SIG-M5 treated with dmso at 0.1 percent for 504 hours (cell line): ENCODE measurements at regions not wholly inside any gene's neighbourhood (a gene's known extent, or its start where the extent isn't known, plus 50 kb on each side); places are given as distances from the start of the nearest gene placed in this dataset.
A peak's percentile ranks its signal among the peaks of the same experiment; 100 is the strongest.

ENCODE experiments used
- DNase-seq: peaks from one replicate; lab custom pipeline; 2025; ENCODE audit not compliant: unreplicated experiment; lab: John Stamatoyannopoulos, UW

DNA sequence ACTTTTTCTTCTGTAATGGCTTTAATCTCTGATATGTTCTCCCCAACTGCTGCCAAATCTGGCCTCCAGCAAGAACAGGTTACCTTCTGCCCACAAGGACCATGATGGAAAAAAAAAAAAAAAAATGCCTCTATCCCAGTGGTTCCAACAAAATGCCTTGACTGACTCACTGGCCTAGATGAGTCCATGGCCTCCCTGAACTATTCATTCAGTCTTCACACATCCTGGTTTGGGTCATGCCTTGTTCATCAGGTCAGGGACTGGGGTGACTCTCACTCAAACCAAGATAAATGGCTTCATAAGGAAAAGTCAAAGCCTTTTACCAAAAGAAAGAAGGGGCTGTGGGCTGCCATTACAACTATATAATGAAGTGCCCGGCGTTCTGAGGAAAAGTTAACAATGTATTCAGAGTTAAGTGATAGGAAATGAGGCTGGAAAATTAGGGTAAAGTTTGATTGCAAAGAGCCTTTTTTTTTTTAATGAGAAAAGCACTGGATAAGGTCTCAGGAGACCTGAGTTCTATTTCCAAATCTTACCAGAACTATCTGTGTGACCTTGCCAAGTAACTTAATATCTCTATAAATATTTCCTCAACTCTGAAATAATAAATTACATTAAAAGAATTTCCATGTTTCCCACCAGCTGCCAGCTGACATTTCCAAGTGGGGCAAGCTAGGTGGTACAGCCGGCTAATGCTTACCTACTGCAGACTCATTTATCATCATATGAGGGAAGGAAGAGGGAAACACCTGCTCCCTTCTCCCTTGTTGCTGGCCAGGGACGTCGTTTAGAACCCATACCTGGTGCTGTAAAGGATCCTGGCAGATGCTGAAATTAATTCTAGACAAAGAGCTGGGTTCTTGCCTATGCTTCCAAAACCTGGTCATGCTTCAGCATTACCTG lies 380.0 kb upstream of the MARCKS start:
- no peak for DNase-seq

DNA sequence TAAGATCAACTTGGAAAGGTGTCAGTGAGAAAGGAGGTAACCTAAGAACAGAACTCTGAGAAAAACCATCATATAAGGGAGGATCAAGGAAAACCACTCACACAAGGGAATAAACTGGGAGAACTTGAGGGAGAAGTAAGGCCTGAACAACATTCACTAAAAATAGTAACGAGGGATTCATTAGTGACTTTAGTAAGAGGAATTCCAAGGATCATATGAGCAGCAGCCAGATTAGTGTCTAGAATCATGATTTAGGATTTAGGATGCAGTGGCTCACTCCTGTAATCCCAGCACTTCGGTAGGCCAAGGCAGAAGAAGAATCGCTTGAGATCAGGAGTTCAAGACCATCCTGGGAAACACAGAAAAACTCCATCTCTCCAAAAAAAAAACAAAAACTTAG lies 376.5 kb upstream of the MARCKS start:
- DNase-seq, result no peak

DNA sequence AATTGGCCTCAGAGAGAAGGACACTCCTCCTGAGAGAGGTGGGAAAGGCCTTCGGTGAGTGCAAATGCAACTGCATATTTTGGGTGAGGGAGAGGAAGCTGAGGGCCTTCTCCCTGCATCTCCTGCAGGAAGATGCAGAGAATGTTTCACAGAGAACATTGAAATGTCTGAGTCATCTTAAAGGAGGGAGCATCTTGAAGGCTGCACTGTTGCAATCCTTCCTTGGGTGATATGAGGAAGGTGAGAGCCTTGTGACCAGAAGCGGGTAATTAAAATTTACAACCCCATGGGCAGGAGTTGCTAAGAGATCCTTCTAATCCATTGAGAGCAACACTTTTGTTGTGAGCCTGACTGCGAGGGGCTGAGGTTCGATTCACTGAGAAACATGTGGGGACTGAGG lies 375.7 kb upstream of the MARCKS start:
- peak; percentile 39 for DNase-seq

DNA sequence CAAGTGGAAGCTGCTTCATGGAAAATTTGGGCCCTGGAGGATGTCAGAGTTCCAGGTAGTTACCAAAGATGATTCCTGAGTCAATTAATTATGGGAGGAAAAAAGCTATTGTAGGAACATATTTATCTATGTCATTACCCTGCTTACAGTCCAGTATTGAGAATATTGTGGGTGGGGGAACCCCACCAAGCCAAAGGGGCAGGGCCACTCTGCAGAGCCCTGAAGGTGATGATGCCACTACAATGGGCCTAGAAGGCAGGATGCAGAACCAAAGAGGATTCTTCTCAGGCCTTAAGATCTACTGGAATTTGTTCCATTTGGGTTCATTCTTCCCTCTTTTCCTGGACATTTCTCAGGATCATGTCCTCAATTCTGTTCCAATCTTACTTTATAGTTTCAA lies 375.2 kb upstream of the MARCKS start:
- no peak for DNase-seq

DNA sequence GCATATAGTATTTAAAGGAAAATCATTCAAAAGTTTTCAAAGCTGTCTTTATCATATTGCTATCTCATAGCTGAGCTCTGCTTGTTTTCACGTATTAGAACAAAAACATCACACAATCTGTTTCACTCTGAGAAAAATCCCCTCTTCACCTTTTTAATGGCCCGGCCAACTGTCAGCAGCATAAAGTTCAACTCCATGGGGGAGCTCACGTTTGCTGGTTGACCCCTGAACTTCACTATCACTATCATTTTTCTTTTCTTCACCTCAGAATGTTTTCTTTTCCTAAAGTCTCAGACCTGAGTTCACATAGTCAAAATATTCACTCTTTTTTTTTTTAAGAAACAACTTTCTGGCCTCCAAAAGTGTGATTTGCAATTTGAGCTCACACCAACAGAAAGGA lies 374.4 kb upstream of the MARCKS start:
- DNase-seq, result no peak

DNA sequence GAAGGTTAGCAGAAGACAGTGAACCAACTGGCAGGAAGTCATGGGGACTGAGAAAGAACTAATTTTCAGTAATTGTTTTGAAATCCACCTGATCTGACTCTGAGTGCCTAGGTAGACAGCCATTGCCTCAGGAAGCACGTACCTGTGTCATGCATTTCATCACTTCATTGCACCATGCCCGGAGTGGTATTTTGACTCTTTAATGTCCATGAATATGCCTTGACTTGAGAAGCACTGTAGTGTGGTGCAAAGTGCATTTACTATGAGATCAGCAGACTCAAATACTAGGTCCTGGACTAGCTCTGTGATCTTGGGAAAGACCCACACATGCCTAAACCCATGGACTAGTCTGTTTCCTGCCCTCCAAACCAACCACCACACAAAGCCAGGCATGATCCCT lies 370.9 kb upstream of the MARCKS start:
- DNase-seq, result peak; percentile 15

DNA sequence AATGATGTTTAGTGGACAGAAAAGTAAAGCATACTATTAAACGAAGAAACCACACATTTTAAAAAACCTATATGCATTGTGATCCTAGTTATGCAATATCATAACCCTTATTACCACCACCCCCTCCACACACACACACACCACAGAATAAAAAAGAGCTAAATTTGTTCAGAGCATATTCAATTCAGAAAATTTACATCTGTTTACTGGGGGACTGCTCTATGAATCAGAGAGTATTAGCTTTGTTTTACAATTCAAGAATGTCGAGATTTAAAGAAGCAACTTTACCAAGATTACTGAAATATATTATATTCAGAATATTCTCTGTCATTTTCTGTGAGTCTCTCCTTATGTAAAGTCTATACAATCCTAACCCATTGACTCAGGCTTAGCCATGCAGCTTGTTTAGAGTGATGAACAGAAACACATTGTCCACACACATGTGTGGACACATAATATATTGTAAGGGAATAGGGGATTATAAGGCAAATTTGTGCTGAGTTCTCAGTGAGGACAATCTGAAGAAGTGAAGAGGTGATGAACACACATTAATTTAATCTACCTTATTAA lies 369.6 kb upstream of the MARCKS start:
- no peak for DNase-seq

DNA sequence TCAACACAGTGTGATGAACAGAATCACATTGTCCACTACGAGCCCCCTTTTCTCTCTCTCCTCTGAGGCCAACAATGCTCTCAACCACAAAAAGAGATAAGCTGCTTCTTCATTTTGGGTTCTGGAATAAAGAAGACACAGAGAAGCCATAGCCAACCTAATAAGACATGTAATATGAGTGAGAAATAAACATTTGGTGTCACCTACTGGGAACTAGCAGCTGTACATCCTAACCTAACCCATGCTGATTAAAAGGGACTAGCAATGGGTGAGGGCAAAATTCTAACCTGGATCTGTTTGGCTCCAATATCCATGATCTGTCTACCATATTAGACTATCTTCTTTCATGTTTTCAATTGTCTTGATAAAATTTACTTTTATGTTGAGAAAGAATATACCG lies 369.1 kb upstream of the MARCKS start:
- no peak for DNase-seq

DNA sequence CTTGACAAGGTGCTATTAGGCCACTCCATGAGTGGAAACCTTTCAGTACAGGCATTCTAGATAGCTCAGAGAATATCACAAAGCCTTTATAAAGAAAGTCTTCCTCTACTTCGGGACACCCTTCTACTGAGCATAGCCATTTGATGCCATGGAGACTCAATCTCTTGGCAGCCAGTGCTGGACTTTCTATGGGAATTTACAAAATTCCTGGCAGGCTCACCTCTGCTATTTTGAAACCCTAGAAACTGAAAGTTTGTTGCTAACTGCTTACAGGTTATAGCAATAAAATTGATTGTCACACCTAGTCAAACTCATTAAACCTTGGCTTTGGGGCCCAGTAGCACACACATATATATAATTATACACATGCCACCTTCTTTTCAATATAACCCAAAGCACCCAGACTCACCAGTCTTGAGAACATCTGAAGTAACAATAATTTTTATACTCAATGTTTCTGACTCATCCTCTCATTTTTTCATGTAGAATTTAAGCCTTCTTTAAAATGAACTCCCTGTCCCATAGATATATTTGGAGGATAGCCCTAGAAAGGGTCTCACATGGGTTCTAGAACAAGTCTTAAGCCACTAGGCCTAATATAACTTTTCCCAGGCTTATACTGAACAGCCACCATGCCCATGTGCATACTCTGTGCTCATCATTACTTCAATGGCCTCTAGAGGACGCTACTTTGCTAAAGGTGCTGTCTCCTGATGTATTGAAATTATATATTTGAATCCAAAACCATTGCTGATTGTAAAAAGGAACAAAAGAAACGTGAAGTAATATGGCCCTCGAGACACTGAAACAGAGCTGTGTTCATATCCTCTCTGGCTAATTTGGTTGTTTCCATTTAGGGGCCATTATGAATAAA lies 368.1 kb upstream of the MARCKS start:
- DNase-seq, result no peak

DNA sequence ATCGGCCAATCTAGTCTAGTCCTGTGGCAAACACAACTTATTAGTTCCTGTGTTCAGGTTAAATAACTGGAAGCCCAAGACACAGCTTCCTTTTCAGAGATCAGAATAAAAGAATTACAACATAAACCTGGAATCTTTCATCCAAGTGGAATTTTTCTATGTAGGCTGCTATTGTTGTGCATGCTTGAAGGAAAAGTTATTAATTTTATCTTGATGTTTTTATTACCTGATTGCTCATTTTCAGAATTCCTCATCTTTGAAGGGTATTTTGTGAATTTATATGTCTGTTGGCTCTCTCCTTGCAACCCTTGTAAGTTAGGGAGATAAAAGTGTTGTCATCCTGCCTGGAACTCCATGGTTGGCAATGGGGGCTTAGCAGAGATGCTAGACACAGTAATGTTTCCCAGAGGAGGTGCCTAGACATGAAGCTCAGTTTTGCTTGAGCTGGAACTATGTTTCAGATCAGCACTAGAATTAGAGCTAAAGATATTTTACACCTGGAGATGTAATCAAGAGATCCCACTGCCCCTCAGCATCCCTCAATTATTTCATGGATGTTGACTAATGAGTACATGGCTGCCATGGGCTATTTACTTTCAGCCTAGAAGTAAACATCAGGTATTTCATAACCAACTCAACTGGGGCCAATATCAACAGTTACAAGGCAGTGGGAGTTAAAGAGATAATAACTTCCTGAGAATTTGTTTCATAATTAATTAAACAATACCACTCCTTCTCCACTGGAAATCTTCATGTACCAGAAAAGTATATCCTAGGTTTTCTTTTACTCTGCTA lies 367.0 kb upstream of the MARCKS start:
- no peak for DNase-seq

DNA sequence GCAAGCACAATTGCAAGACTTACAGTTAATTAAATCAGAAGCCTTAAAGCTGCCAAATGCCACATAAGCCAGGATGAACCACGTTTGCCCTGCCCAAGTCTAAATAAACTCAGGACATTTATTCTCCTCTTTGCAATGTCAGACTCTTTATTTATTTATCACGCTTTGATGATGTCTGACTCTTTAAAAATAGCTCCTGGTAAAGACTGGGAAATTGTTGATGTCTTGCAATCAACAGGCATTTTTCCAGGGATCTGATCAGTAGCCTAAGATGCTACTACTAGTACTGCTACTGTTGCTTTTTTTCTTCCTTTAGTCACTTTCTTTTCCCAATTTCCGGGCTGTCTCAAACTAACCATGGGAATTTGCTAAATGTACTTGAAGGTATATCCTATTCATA lies 365.8 kb upstream of the MARCKS start:
- DNase-seq, result no peak

DNA sequence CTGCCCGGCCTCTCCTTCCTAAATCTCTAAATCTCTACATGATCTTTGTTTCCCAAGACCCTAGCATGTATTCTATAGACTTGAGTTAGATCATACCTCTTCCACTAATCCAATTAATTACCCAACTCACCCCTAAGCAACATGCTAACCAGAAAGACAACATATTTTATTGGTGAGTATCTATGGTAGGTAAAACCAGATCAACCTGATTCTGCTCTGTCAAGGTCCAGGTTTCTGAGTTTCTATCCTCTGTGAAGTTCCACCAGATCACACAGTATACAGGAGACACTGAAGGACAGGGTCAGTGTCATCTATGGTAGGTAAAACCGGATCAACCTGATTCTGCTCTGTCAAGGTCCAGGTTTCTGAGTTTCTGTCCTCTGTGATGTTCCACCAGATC lies 363.2 kb upstream of the MARCKS start:
- DNase-seq, result peak; percentile 37

DNA sequence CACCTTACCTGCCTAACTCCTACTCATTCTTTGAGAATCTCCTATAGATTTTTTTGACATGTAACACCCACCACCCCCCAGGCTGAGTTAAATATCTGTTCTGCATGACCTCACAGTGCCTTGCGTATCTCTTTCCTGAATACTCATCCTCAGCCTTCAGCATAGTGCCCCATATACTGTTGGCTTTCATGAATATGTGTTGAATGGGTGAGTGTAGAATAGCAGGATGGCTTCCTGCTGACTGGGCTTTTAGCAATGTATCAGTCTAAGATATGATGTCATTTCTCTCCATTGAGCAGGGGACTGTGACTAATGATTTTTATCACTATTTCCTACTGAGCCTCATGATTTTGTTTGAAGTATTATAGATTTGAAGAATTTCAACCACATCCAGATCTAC lies 361.6 kb upstream of the MARCKS start:
- no peak for DNase-seq

DNA sequence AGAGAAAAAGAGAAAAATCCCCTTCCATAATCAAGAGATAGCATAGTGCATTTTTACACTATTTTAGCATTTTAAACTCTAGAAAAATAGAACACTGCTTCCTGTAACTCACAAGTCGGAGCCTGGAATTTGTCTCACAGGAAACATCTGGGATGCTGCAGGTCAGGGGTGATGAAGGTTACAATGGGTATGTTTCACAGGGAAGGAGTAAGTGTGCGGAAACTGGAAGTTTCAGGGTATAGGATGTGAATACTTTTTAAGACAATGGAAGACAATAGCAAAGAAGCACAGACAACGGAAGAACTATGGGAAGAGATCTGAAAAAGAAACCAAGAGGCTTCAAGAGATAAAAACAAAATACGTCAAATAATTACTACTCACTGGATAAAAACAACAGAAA lies 361.0 kb upstream of the MARCKS start:
- no peak for DNase-seq

DNA sequence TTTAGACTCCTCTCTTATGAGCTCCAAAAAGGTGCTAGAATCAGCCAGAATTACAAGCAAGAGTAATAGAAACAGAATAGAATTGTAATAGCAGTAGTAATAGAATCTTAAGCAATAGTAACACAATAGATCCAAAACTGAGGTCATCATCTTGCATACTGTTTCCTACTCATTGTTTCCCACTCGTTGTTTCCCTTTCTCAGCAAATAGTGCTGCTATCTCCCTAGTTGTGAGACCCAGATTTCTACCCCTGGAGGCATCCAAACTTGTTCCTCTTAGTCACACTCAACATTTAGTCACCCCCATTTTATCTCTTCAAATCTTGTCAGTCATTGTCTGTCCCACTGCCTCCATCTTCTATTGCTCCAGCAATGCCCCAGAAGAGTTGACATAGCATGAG lies 356.9 kb upstream of the MARCKS start:
- no peak for DNase-seq

DNA sequence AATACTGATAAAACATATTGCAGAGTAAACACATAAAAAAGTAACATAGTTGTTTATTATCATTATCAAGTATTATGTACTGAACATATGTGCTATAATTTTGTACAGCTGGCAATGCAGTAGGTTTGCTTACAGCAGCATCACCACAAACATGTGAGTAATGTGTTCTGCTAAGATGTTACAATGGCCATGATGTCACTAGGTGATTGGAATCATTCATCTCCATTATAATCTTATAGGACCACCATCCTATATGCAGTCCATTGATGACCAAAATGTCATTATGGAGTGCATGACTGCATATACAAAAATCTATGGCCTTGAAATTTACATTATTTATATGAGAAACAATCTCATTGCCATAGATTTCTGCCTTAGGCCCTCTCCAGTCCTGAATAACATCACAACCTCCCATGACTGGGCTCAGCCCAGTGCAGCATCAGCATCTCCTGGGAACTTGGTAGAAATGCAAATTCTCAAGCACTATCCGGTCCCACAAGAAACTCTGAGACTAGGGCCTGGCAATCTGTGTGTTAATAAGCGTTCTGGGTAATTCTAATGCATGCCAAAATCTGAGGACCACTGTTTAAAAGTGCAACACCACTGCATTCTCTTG lies 352.0 kb upstream of the MARCKS start:
- no peak for DNase-seq

DNA sequence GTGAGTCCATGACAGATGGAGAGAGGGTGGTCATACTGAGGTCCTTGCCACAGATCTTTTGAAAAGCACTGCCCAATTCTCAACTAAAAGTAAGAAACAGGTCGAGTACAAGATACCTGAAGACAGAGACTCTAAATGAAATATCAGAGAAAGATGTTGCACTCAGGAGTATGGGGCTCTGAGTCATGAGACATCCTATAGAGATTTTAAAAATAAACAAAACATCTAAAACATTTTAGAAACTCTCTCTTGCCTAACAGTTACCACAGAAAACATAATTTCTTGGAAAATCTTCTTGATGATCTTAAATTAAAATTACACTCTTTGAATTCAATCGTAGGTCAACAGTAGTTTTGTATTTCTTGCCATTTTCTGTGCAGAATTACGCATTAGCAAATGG lies 348.9 kb upstream of the MARCKS start:
- DNase-seq, result no peak

DNA sequence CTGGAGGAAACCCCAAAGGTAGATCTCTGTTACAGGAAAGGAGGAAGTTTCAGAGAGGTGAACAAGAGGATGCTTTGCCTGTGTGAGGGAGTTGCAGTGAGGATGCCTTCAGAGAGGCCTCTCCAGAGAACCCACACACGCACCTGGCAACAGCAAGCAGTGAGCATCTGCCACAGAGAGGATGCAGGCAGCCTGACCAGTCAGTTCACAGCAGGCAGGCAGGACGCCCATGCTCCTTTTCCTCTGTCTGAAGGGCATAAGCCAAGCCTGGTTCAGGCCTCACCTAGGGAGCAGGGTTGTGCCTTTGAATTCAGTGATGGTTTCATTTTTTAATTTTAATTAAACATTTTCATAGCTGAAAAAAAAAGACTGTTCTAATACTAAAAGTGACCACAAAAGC lies 346.0 kb upstream of the MARCKS start:
- DNase-seq, result no peak

DNA sequence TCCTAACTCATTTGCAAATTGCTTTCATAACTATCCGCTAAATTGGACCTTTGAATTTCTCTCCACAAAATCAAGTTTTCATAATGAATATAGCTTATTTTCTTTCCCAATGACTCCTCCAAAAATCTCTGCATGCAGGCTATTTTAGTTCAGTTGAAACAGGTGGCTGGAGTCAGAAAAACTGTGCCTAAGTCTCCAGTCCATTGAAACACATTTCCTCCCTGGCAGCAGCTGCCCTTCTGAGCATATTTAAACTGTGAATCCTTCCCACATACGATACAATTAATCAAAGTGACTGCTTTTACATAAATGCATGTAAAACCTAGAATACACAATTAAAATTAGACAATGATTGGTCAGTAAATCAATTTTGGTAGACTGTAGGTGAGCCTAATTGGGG lies 344.6 kb upstream of the MARCKS start:
- no peak for DNase-seq

DNA sequence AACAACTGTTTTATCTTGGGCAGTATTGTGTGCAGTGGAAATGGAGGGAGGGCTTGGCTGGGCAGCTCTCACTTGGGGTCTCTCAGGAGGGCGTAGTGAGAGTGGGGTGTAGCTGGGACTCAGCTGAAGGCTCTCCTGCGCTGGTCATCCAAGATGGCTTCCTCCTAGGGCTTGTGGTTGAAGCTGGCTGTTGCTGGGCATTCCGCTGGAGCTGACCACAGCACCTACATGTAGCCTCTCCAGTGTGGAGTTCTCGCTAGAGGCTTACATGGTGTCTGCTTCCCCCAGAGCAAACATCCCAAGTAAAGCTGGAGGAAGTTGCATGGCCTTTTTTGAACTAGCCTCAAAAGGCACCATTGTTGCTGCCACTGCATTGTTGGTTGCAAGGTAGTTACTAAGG lies 344.1 kb upstream of the MARCKS start:
- DNase-seq, result no peak

DNA sequence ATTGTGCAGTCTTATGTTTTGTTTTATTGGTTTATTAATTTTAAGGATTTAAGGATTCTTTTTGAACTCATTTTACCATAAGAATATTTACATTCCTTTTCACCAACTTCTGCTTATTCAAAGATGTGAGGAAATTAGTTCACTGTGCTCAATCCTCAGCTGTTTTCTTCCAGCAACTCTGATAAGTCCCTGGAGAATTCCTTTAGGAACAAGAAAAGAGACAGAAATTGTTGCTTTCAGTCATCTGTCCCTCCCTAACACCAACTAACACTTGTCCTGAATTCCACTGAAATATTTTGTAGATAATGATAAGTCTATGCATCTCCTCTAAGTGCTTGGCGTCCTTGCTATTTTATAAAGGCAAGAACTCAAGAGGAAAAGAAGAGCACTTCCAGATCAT lies 334.8 kb upstream of the MARCKS start:
- no peak for DNase-seq
